ENCODE measurements at regions not wholly inside any gene's neighbourhood (a gene's known extent, or its start where the extent isn't known, plus 50 kb on each side); places are given as distances from the start of the nearest gene placed in this dataset.

- no peak for TF ChIP-seq CTCF (IDR thresholded peaks at IDR 0.05)
- TF ChIP-seq POLR2A (IDR thresholded peaks at IDR 0.05): no peak
Measured at GRCh38 chr2:79250656-79251055, 91.1 kb upstream of the REG3A start.

Measured in tibial nerve (tissue), 3 donors.